CD4-positive, alpha-beta T cell treated with Interleukin-15 for 4 hours (primary cell): ENCODE measurements at regions not wholly inside any gene's neighbourhood (a gene's known extent, or its start where the extent isn't known, plus 50 kb on each side); places are given as distances from the start of the nearest gene placed in this dataset.

Experiments used
- DNase-seq: peaks from one replicate; pipeline ENCODE4 v3.0.0-alpha.2; 2020; ENCODE audit warnings: low spot score

DNA sequence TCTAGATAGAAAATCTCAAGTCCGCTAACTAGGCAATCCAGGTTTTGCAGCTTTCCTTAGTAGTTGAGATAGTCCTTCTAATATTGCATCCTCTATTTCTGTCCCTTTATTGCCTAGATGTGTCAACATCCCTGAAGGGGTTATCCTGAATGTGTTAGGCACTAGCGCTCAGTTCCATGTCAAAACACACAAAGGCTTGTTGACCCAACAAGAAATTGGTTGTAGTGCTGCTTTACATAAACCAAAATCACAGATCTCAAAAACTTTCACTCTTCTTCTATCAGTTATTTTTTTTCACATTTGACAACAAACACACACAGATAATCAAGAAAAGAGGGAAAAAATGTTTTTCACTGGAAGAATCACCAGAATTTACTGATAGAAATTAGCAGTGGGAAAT is 51.4 kb upstream of the SOX2 start:
- no peak for DNase-seq

DNA sequence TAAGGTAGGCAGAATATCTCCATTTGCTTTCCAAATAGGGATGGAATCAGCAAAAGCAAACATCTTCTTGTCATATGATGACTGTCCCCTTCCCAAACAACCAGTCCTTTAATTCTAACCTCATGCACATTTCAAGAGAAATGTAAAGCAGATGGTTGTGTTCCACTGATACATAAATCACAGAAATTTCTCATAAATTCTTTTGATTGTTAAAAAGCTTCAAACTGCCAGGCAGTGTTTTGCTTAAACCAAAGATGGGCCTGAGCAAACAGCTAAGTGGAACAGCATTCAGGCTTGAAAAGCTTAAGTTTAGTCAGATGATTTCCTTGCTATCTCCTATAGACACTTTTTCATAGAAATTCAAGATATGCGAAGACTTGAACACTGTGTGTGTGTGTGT is 74.3 kb upstream of the SOX2 start:
- DNase-seq = no peak

DNA sequence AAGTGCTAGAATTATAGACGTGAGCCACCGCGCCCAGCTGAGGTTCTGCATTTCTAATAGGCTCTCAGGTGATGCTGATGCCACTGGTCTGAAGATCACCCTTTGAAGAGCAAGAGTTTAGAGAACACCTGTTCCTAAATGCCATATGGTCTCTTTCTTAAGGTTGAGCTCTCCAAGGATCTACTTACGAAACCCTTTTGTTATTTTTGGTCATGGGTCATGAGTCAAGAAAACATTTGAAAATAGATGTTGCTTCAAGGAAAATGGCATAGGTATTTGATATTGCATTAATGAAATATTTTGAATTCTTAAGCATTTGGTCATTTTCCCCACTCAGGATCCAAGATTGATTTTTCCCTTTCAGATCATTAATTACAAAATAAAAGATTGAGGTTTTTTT is 74.7 kb upstream of the SOX2 start:
- DNase-seq = no peak

DNA sequence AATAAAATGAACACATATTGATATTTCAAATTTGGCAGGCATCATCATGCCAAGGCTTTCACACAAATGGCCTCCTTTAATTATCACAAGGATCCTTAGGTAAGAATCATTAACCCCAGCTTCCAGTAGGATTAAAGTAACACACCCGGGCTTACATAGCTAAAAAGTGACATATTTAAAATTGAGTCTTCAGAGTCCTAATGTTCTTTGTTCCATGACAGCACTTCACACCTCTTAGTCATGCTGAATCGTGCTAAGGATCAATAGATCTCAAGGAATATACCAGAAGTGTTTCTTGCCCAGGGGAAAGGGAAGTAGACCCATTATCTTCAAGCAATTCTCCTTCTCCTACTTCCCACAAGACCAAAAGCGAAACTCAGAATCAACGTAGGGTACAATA is 76.6 kb upstream of the SOX2 start:
- no peak for DNase-seq

DNA sequence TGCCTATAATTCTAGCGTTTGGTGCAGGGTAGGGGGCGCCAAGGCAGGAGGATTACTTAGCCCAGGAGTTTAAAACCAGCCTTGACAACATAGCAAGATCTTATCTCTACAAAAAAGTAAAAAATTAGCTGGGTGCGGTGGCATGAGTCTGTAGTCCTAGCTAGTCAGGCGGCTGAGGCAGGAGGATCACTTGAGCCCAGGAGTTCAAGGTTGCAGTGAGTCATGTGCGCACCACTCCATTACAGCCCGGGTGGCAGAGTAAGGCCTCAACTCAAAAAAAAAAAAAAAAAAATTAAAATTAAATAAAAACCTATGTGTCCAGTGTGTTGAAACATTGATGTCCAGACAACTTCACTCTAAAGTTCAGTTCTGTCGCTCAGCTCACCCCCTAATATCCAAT is 78.2 kb upstream of the SOX2 start:
- no peak for DNase-seq

DNA sequence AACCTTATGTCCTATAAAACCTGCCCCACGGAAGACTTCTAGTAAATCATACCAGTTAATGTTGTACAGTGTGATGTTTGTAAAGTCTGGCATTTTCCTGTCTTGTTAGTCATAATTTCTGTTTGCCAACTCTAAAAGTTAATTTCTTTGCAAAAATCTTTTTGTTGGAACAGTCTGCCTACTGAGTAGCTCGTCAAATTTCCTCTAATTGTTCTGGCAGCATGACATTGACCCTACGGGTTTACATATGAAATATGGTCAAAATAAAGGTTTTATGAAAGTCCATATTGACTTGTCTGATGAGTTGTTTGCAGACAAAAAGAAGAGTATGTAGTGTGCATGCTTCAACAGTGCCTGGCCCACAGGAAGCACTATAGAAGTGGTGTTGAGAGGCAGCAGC is 79.8 kb upstream of the SOX2 start:
- DNase-seq = no peak

DNA sequence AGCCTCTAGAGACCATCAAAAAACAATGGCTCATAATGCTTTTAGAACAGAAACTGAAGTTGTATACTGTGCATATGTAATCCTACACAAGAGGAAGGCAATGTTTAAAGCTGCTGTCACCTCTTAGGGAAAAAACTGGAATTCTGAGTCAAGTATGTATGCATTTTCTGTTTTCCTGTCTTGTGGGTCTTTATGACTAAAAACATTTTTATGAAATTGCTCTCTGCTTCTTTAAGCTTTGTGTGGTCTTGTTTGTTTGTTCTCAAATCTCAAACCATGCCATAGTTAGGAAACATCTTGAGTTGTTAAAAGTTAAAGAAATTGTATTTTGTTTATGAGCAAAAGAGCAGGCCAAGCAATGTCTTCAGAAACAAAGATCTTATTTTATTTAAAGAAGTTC is 80.9 kb upstream of the SOX2 start:
- no peak for DNase-seq

DNA sequence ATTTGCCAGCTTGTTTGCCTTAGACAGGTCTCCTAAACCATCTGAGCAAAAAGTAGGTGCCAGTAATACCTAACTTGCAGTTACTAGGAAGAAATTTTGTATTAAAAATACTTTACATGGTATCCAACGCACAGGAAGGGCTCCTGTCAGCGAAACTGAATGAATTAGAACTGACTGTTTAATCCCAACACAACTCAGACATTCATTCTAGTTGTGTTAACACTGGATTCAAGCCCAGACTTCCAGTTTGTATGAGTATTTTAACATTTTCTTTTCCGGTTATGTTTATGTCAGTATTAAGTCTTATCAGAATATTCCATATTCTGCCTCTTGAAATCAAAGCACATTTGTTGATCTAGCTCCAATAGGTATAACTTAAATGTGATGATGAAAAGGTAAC is 82.0 kb upstream of the SOX2 start:
- DNase-seq = no peak

DNA sequence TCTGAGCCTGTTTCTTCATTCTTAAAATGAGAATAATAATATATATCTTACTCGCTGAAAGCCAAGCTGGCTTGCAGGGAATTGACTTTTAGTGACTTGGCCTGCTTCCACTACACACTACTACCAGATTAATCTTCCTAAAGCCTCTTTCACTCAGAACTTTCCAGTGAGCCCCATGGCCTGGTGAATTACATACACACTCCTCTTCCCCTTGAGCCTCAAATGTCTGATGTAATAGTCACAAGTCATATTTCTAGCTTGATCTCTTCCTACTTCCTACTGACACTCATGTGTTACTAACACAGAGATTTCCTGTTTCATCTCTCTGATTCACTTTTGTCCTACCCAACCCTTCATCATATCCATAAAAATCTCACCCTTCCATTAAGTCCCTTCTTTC is 82.7 kb upstream of the SOX2 start:
- DNase-seq = no peak

DNA sequence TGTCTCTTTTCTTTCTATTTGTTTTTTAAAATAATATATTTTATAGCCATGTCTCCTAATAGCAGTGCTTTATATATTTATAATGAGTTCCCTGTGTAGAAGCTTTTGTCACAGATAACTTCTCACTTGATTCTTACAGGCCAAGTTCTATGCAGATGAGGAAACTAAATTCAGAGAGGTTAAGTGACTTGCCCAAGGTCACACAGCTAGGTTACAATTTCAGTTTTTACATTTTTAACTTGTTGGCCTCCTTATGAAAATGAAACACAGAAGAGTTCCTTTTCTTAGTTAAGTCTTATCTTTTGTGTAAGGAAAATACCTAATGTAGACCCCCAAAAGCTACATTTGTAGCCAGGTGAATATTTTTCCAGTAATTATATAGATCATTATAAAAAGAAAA is 83.3 kb upstream of the SOX2 start:
- no peak for DNase-seq

DNA sequence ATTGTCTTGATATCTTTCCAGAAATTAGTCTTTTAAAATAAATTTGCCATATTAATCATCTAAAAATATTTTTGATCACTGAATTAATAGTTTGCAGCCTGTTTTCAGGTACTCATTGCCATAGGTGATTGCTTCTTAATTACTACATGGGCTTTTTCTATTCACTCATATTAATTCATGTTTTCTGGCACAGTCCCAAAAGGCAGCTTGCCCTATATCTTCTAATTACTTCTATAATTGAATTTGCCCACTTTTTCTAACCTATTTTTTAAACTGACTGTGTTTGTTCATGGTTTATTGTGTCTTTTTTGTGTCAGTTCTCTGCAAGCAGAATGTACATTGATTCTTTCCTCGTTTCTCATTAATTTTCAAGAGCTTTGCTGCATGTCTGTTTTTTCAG is 85.7 kb upstream of the SOX2 start:
- no peak for DNase-seq

DNA sequence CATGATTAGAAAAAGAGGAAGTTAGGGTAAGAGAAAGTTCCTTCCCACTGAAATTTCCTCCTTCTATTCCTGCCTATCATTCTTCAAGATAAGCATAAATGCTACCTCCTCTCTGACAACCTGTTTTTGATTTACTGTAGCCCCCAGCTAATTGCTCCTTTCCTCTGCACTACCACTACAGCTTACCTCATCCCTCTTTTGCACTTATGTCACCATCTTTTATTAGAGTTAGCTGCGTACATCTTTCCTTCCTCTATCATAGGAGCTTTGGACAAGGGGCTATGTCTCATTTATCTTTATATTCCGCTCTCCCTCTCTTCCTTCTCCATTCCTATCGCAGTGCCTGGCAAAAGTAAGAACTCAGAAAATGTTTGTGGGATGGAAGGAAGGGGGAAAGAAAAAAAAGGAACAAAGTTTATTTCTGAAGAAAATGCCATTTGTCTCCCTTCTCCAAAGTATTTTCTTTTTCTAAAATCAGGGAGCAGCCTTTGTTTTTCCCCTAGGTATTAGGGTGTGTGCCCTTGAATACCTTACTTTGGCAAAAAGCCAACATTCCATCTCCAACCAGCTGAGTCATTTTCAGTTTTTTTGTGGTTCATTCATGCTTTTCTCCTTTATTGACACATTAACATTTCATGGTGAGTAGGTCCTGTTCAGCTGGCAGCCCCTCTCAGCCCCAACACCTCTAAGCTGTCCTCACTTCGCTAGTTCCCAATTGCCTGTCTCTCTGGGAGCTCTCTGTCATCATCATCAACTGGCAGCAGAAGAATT is 87.6 kb upstream of the SOX2 start:
- no peak for DNase-seq

DNA sequence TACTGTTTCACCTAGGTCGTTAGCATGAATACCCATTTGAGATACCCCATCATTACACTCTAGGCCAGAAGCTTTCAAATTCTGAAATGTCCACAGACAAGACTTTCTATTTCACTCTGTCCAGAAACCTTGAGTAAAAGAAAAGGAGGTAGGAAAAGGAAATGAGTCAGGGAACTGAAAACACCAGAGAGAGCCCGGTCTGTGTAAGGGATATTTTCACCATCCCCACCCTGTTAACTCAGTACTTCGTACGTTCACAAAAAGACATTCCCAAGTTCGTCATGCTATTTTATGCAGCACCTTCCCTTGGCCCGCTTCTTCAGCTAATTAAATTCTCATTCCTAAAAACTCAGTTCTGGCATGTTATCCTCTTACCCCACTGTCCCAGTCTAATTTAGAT is 89.4 kb upstream of the SOX2 start:
- no peak for DNase-seq

DNA sequence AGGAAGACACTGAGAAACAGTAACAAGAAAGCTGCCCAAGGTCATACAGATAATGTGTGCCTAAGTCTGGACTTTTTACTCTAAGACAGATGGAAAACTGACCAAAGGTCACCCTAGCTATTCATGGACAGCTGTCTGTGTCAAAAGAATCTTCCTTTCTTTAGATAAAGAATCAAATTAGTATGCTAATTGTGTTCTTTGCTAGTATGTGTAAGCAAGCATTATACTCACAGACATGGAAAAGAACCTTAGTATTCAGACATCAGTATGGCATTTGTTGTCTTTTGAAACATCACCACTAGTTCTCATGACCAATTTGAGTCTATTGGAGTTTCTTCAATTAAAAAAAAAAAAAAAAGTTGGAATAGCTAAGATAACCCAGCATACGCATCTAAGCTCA is 91.8 kb upstream of the SOX2 start:
- no peak for DNase-seq

DNA sequence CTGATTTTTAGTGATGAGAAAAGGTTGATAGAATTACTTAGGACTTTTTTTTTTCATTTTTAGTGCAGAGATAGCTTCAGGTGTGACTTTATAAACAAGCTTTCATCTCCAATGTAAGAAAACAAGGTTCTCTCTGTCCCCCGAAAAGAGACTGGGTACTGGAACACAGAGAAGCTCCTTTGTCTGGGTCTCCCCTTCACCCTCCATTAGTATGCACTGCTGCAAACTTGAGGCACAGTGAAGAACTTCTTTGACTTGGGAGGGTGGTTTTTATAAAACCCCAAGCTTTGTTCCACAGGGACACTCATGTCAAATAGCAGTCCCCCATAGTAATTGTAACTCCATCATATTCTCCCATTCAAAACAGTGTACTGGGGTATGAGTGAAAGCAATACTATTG is 93.5 kb upstream of the SOX2 start:
- no peak for DNase-seq

DNA sequence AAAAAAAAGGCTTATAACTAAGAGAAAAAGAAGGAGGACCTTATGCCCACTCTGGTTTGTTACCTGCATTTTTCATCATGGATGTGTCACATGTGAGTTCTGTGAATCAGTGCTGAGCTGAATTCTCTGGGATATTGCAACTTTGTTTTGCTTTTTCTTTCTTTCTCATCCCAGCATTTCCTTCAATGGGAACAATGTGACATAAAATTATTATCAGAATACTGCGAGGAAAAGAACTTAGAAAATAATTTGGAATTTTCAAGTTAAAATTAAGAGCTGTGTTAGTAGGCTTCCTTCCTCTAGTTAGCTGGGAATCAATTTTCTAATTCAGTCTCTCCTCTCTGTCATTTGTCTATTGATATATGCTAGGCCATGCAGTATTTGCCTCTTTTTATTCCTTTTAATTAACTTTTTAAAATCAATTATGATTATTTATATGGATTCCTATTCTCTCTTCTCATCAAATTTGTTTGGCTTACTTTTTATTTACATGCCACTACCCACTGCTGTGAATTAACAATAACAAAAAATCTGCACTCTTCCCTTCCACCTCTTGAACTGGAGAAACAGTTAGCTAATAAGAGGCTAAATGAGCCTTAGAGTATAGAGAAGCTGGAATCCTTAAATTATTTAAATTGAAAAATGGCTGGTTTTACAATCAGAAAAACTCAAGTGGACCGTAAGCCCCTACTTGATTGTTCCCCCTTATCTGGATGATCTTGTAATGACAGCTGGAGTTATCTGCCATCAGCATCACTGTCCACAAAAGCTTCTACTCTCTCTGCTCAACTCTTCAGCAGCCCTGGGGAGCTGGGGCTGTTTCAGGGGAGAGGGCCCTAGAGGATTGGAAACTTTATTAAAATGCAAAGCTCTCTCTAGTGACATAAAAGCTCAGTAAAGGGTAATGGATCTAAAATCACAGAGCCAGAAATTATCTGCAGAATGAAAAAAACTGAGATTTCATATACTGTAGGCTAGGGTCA is 95.3 kb upstream of the SOX2 start:
- DNase-seq = no peak

DNA sequence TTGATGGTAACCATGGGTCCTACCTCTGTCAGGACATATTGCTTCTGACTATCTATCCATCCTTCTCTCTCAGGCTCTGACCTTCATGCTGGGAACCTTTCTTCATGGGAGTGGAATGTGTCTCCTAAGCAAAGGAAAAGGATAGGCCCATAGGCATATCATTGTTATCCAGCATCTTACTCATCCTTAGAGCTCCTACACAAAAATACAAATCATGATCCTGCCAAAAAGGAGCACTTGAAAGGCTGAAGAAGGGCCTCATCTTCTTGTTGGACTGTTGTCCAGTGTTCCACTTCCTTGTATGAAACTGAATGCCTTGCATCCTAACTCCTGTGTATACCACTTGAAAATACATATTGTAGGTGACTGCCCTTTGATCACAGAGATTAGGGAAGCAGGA is 96.1 kb upstream of the SOX2 start:
- DNase-seq = no peak

DNA sequence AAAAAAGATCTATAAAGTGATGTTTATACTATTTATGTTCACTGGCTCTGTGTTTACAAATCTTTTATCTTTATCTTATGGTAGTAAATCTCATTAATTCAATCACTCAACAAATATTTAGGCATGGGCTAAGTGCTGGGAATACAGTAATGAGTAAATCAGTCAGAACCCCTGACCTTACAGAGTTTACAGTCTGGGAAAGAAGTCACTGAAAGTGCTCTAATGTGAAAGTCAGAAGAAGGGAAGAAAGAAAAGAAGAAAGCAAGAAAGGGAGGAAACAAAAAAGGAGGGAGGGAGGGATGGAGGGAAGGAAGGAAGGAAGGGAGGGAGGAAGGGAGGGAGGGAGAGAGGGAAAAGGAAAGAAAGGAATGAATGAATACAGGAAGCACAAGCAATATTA is 96.8 kb upstream of the SOX2 start:
- no peak for DNase-seq

DNA sequence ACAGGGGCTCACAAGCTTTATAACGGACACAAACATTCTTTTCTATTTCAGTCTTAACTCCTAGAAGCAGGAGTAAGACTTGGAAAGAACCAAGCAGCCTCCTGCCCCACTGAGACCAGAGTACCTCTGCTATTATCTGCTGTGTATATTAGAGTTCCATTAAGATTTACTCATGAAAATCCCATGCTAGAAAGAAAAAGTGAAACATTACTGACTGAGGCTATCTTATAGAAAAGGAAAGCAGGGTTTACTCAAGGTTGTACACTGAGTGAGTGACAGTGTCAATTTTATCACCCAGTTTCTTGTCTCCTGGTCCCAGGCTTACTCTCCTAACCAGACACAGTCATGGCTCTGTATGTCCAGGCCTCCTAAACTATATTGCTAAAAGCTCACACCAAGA is 97.9 kb upstream of the SOX2 start:
- DNase-seq = no peak

DNA sequence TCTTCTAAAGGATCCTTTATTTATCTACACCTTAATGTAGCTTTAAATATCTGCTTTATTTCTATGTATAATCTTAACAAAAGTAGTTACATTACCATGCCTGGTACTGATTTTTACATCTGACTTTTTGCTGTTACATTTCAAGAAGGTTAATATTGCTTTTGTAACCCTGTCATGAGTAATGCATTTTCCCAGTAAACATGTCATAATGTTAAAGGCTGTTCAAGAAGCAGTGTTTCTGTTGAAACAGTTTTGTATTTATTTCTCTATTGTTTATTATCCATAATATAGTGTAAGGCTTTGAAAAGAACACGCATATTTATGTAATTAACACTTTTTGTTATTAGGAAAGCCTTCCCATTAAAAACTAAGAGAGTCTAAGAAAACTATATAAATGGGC is 98.5 kb upstream of the SOX2 start:
- no peak for DNase-seq

DNA sequence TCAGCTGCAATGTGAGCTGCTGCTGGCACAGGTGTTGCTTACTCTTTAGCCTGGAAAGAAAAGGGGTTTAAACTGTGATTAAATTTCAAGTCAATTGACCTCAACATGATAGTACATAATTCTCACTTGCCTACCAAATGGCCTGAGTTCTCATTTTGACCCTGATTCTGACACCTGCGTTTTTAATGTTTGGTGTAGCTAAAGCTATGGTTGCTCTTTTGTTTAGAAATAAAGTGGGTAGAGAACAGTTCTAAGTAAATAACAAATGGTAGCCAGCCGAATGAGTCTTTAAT is 100.8 kb upstream of the SOX2 start:
- DNase-seq = no peak

DNA sequence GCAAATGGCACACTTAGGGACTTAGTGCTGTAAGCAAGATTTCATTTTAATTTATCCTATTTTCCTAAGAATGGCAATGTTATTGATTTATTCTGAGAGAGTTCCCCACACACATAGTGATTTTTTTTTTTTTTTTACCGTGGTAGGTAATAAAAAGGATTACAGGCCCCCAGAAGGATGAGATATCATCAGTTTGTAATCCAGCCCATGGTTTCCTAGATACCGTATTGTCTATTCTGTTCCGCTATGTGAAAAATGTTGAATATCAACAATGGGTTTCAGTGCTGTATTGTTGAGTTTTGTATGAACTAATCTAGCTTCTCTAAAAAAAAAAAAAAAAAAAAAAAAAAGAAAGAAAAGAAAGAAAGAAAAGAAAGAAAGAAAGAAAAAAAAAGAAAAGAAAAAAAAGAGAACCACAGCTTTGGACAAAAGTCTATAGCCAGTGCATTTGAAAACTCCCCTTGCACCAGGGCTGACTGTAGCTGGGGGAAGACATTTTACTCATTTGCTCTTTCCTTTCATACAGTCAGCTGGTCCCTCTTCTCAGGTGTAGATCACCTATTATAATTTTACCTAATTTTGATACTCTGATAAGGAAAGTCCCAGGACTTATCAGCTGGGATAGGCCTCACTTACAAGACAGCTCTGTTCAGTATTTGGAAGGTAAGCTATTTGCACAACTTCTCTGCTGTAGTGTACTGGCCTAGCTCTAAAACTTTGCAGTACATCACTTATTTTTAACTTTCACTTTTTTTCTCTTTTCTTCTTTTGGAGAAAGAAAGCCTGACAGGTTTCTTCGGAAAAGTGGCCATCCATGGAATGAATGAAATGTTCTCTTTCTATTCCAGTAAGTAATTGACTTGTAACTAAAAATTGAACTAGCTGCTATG is 101.4 kb upstream of the SOX2 start:
- no peak for DNase-seq
